H1 (cell line): ENCODE measurements at regions not wholly inside any gene's neighbourhood (a gene's known extent, or its start where the extent isn't known, plus 50 kb on each side); places are given as distances from the start of the nearest gene placed in this dataset.

ENCODE experiments used
- SIN3A ChIP-seq, 2 experiments: IDR thresholded peaks in 1 of 2; conservative IDR thresholded peaks in 1 of 2; 2 replicates each; pipeline ENCODE4 v1.6.1; 2011 to 2012; ENCODE audit warnings: low read length in 2 of 2, improper control_type of control experiment in 1 of 2, low read depth in 1 of 2, mild to moderate bottlenecking in 1 of 2
- SUZ12 ChIP-seq: fragments of 200-600 bp; sonication (generic); IDR thresholded peaks from 2 replicates; pipeline ENCODE4 v1.6.1; 2012; ENCODE audit warnings: mild to moderate bottlenecking, inconsistent platforms, low read length, moderate library complexity, mixed read lengths
- TAF1 ChIP-seq: IDR thresholded peaks from 2 replicates; pipeline ENCODE4 v1.6.1; 2011; ENCODE audit warnings: mild to moderate bottlenecking, low read depth, low read length

DNA sequence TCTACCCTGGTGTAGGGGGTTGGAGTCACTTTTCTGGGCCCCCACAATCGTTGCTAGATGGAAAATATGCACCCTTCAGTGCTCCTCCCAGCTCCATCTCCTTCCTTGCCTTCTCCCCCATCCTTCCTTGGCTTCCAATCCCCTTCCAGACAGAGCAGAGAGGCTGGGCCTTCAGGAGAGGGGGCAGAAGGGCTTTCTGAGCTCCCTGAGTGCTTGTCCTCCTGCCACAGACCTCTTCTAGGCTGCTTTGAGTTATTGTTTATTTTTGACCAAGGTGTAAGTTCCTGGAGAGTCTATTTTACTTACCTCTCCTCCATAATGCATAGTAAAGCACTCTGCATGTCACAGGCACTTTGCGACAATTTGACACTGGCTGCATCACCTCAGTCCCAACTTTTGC lies 96.4 kb upstream of the CNKSR3 start (continued):
- no peak for TF ChIP-seq SUZ12
- TF ChIP-seq TAF1 = no peak
- no peak for TF ChIP-seq SIN3A (conservative IDR thresholded peaks at IDR 0.05 in 1 of 2, IDR thresholded peaks at IDR 0.05 in 1 of 2; ENCODE audit: low read depth in 1 of 2, low read length in 2 of 2)
